Frontal cortex (tissue), 3 donors: ENCODE measurements at regions not wholly inside any gene's neighbourhood (a gene's known extent, or its start where the extent isn't known, plus 50 kb on each side); places are given as distances from the start of the nearest gene placed in this dataset.
"Not testable (repeated sequence)": the region's sequence is repeated elsewhere in the genome, so short reads cannot be mapped to it uniquely, and the experiment has no call there.

Experiments used
- DNase-seq, 2 donors: peaks; one replicate each; pipeline ENCODE4 v3.0.0; 2012; ENCODE audit warnings: low spot score in 2 of 2
- FAIRE-seq: peaks from 2 replicates; lab custom pipeline; 2012; peaks lifted over from hg19 to GRCh38; lab: Jason Lieb, UNC
- donor health status: control.
- donor health status: control.
- donor health status: control.

DNA sequence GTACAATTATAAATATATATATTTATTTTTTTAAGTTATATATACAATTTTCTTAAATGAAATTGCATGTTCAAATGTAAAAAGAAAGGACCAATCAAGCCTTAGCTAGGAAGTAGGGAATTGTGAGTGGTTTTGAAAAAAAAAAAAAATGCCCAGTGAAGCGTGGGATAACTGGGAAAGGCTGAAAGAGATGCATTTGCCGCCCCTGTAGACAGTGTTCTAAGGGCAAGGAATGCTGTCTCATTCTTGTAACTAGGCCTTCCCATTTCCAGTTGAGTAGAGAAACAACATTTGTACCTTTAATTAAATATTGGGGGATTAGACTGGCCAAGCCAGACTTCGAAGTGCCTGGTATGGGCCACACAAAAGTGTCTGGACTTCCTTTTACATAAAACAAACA lies 430.1 kb upstream of the SLC35B3 start:
- FAIRE-seq (no peak), DNase-seq (no peak)

DNA sequence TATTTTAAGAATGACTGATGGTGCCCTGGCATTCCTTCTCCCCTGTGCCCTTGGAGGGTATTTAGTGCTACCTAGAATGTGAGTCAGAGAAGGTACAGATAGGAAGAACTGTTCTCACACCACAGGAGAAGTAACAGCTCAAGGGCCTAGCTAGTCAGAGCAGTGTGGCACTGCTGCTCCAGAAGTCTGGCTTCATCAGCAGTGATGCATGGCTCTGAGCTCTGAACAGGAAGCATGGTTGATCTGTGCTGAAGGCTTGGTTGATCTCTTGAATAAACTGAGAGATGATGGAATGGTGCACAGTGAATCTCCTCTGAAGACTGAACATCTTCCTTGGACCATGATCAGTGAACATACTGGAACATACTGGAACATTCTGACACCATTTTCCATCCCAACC lies 425.3 kb upstream of the SLC35B3 start:
- FAIRE-seq, result no peak
- no peak for DNase-seq

DNA sequence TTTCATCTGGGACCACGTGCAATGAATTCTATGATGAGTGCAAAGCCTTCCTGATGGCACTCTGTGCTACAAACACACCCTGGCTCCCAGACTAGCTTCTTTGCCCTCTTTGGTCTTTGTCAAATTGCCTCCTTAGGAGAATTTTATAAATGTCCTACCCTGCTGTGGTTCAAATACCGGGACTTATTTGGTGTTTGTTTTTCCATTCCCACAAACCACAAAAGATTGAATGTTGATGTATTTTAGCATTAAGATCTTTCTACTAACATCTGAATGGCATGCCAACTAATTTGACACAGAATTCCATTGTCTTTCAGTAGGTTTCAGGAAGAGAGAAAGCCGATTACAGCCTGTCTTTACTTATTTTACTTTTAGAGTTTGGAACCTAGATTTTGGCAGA lies 424.2 kb upstream of the SLC35B3 start:
- no peak for DNase-seq
- FAIRE-seq, result no peak

DNA sequence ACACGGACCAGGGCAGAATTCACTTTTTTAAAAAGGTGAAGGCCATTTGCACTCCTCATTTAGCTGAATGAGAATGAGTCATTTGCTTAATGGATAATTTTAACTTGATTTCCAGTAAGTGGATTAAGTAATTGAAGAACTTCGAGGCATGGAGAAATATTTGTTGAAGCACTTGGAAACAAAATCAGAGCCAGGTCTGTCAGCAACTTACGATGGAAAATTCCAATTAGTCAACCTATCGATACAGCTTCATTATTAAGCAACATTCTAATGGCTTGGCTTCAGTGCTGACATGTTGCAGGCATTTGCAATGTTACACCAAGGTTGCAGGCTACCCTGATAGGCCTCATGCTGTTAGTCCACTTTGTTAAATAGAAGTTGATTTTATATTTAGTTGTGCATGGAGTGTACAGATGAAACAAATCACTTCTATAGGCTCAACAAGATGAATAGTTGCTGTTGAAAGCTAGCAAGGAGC lies 423.5 kb upstream of the SLC35B3 start:
- DNase-seq (no peak), FAIRE-seq (no peak)

DNA sequence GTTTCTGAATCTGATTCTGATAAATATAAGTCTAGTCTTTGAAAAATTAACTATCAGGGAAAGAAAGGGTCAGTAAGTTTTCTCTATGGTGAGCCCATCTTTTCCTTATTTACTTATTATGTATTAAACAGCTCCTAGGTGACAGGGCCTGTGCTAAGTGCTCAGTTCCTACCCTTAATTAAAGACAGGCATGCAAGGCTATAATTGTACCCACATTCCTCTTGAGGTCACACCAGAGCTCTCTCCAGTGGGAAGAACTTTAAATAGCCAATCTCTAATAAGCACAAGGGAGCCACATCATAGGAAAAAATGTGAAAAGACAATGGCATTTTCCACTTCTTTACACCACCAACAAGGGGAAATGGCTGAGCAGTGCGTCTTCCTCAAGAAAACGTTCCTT lies 421.8 kb upstream of the SLC35B3 start:
- DNase-seq, result no peak
- no peak for FAIRE-seq

DNA sequence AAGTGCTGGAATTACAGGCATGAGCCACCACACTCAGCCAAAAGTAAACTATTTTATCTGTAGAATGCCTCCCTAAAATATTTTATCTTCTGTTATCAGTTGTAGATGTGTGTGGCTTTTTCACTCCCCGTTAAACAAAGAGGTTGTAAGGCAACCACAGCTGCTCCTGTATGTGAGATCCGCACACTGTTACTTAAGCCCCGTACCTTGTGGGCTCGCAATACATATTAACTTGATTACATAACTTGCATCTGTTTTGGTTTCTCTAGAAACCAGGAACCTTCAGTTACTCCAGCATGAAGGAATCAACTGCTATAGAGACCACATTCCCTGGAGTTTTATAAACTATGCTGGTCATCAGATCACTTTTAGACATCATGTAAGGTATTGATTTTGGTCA lies 420.1 kb upstream of the SLC35B3 start:
- DNase-seq, result no peak
- FAIRE-seq, result no peak

DNA sequence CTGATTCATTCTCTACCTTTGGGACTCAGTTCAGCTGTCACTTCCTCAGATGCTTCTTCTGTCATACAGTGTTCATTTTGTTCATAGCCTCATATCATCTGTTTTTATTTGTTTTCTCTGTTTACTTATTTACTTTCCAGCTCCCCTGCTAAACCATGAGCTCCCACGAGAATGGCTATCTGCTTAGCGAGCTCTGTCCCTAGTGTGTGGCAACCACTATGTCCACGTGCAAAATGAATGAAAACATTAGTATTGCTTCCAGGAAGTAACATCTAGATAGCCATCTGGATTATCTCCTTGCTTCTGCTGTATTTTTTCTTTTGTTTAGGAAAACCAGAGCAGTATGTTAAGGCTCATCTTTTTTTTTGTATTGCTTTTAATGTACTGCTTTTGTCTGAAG lies 417.0 kb upstream of the SLC35B3 start:
- FAIRE-seq, result no peak
- DNase-seq, result no peak

DNA sequence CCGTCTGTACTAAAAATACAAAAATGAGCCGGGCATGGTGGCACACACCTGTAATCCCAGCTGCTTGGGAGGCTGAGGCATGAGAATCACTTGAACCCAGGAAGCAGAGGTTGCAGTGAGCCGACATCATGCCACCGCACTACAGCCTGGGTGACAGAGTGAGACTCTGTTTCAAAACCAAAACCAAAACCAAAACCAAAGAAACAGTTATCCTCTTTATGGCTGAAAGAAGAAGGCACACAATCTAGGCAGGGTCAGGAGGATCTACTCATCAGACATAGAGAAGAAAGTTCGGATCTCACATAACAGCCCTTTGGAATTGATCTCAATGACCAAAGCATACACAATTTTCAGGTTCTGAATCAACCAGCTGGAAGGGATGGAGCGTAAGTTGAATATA lies 411.3 kb upstream of the SLC35B3 start:
- FAIRE-seq, DNase-seq: not testable (repeated sequence)

DNA sequence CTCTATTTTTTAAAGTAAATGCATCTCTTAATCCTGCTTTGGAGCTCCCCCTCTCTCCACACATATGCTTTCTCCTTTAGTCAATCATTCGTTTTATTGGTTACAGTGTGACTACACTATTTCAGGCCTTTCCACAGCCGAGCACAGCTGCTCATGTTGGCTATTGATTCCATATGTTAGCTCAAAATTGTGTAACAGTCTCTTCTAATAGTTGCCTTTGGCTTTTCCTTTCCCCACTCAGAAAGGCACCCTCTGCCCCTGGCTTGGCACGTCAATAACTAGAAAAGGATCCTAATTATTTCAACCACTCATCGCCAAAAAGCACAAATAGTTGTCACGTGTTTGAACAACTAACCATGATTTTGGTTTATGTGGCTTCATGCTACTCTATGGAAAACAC lies 410.3 kb upstream of the SLC35B3 start:
- FAIRE-seq (no peak), DNase-seq (no peak)

DNA sequence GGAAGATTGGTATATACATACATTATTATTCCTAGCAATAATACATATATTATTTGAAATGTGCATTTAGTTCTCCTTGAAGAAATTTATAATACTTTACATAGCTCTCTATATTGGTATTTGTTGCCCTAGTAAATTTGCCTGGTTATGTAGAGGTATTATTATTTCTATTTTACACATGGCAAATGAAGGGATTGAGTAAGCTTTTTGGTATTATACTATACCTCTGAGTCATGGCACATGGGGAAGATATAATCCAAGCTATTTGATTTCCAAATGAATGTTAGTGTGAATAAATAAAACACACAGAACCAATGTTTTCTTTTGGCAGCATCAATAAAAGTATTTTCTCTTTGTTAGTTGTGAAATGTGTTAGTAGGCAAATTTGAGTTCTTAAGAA lies 409.6 kb upstream of the SLC35B3 start:
- DNase-seq (no peak), FAIRE-seq (no peak)

DNA sequence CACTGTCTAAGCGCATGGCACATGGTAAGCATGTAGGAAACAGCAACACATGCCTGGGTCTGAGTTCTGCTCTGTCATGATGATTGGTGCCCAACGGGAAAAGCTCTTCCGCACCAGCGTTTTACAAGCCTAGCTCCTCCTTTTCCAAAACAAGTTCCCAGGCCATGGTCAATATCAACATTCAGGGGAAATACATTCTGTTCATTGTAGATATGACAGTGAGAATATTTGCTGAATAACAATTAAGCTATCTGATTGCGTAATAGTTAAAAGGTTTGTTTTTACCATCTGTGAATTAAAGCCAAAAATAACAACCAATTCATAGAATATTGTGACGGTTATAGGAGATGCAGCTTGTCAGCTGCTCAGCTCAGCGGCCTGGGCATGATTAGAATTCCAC lies 404.3 kb upstream of the SLC35B3 start:
- DNase-seq (no peak), FAIRE-seq (no peak)

DNA sequence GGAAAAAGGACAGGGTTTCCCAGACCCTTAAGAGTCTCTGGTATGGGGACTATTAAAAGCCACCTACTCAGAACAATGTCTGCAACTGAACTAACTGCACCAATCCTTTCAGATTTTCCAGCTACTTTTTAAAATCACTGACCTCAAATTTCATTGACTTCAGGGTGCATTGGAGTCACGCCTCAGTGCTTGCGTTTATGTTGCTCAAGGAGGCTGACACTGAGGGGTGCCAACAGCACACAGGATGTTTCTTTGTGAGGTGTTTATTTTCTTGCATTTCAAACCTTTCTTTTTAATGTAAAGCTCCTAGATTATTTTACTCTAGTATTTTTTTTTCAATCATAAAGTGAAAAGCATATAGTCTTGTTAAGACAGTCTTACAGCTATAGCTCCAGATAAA lies 402.0 kb upstream of the SLC35B3 start:
- FAIRE-seq, result no peak

DNA sequence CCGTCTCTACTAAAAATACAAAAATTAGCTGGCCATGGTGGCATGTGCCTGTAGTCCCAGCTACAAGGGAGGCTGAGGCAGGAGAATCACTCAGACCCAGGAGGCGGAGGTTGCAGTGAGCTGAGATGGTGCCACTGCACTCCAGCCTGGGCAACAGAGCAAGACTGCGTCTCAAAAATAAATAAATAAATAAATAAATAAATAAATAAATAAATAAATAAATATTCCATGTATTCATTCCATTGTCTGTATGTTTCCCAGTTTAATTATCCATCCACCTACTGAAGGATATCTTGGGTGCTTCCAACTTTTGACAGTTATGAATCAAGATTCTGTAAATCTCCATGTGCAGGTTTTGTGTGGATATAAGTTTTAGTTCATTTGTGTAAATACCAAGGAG lies 397.4 kb upstream of the SLC35B3 start:
- DNase-seq, FAIRE-seq: not testable (repeated sequence)

More for the DNA sequence above, 402.0 kb upstream of the SLC35B3 start:
- no peak for DNase-seq

DNA sequence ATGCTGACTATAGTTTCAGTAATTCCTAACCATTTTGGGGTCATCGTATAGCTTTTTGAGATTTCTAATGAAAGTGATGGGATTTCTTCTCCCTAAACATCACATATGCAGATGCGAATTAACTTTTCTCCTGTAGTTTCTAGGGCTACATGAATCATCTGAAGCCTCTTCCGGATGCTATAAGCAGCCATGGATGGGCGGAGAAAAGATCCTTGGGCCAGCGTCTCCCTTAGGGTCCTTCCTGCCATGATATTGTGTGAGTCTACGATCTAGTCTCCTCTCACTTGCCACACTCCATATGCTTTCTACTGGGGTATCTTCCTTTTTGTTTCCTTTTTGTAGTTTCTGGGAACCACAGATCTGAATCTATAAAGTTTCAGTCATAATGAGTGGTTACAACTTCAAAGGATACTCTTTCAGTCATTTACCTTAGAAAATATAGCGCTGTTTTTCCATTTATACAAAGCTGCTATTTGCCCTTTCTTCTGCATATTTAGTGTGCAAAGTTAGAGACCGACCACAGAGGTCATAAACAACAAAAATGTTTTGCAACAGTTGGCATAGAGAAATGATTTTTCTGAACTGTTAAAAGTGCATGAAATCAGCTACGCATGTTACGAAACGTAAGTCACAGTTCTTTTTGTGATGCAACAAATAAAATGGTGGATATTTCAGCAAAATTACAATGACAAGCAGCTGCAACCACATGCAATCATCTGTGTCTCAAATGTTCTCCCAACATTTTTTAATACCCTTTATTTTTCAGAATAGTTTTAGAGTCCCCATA lies 396.2 kb upstream of the SLC35B3 start:
- FAIRE-seq (no peak), DNase-seq (no peak)

DNA sequence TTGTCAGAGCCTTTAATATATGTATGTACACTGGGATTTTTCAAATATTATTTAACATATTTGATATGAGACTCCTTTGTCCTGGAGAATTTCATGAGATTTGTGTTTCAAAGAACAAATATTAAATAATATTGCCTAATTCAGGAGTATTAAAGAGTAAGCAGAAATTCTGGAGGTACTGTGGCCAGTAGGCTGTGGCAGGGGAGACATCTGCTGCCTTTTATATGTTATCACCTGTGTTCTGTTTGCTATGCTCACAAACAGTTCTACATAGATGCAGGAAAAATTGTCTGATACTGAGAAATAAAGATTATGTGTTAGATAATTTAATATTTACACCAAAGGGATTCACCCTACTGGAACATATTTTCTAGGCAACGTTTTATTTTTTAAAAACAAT lies 395.4 kb upstream of the SLC35B3 start:
- no peak for FAIRE-seq
- DNase-seq, result no peak

DNA sequence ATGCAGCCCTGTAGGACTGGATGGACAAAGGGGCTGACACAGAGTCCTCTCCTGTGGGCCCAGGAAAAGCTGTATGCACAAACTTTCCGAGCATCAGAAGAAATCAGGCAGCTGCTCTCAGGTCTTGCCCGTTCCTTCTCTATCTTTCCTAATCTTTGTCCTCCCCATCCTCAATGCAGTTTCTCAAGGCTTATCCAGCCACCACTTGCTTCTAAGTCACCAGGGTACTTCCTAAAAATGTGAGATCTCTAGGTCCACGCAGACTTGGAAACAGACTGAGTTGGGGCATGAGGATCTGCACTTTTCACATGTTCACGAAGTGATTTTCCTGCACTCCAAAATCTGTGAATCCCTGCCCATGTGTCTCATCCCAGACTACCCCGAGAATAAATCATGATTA lies 394.5 kb upstream of the SLC35B3 start:
- FAIRE-seq, result no peak

DNA sequence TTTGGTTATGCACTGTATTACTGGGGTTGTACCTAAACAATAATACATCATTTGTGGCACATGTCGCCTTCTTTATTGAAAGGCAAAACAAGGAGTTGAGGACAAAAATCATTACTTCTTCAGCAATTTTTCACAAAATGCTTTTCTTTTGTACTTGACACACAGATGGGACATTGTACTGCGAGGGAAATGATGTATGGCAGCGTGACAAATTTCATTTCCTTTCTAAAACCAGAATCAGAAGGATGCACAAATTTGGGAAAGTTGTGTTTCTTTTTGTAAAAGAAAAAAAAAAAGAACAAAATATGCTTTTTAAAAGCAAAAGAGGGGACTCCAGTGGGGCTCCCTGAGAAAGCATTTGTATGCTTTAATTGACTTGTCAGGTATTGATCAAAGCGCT lies 394.0 kb upstream of the SLC35B3 start:
- FAIRE-seq, result no peak

More for the DNA sequence above, 394.5 kb upstream of the SLC35B3 start:
- no peak for DNase-seq

DNA sequence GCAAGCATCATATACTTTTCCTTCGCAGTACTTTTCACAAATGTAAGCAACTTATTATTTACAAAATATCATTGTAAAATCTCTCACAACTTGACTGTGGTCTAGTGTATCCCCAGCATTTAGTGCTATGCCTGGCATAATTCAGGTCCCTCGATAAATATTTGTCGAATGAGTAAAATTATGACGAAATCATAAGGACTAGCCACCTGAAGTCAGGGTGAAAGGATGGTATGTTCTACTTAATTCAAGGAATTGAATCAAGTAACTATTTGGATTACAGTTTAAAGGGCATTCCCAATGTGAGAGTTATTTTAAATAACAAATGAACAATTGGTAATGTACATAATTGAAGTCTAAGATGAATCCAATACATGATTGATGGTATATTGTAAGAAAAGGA lies 393.0 kb upstream of the SLC35B3 start:
- FAIRE-seq, result no peak
- DNase-seq, result no peak

More for the DNA sequence above, 394.0 kb upstream of the SLC35B3 start:
- no peak for DNase-seq

DNA sequence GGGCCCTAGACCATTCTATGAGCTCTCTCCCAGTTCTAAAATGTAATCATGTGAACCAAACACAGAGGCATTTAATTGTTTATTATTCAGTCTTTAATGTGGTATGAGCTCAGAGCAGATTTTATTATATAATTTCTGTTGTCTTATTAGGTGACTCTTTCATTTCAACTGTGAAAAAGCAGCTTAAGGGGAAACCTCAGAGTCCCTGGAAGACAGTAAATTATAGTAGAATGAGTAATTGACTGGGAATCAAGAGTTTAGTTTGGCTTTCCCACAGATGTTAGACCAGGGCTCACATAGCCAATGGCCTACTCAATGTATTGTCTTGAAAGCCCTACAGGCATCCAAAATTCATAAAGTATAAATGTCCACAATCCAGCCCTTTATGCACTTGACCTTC lies 390.4 kb upstream of the SLC35B3 start:
- DNase-seq (no peak), FAIRE-seq (no peak)

DNA sequence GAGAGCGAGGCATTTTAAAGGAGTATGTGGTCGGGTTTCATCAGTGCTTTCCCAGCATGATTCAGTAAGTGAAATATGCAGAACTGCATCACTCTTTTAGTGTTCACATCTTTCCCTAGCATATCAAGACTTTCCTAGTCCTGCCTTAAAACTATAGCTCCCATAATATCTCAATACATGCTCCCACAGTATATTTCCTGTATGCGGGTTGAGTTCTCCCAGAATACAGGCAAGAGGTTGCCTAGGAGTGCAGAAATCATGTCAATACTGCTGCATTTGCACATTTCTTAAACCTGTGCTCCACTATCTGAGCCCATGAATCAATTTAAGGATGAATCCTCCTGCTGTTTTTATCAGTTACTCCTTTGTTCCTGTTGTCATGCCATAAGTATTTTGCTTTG lies 386.6 kb upstream of the SLC35B3 start:
- FAIRE-seq (no peak), DNase-seq (no peak)

DNA sequence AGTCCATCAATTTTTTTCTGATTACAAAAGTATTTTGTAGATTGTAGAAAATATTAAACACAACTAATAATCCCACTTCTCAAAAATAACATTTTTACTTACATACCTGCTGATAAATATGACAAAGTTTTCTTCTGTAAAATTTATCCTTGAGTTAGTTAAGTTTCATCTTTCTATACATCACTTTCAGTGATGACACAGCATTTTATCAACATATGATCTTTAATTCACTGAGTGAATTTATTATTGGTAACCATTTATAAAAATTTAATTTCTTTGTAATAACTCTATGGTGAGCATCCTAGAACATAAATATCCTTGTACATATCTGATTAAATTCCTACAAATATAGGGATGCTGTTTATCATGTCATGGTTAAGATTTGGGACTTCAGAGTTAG lies 385.0 kb upstream of the SLC35B3 start:
- FAIRE-seq, result no peak
- DNase-seq, result no peak

DNA sequence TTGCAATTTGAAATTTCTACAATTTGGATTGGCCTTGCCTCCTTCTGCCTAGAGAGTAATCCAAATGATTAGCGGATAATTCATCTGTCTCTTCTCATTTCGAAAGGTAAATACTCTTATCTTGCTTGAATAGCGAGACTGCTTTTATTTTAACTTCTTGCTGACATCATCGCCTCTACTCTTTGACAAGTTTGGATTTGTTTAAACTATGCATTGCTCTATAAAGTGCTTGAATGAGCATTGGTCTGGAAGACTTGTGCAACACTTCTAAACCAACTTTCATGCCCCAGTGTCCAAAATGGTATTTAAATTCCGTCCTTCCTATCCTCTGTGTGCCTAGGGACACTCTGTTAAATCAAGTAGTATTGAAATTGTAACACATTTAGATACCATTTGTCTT lies 384.1 kb upstream of the SLC35B3 start:
- no peak for DNase-seq
- no peak for FAIRE-seq
